GM08714 (cell line): ENCODE measurements at regions not wholly inside any gene's neighbourhood (a gene's known extent, or its start where the extent isn't known, plus 50 kb on each side); places are given as distances from the start of the nearest gene placed in this dataset.

ENCODE experiments used
- H3K4me3 ChIP-seq: fragments of 200-500 bp; sonication (Bioruptor generic); 2 replicates; pipeline ENCODE4 v1.5.1; 2014; ENCODE audit warnings: mild to moderate bottlenecking, low read length, inconsistent platforms
- ZNF274 ChIP-seq: IDR thresholded peaks from 2 replicates; pipeline ENCODE4 v1.6.1; 2012; ENCODE audit warnings: mild to moderate bottlenecking, low read depth, low read length

- H3K4me3 ChIP-seq, result no peak overlapping the region
- no peak for TF ChIP-seq ZNF274
Observed at GRCh38 chr12:58270966-58271705, 329.8 kb downstream of the ATP23 start.

GRCh38 chr12:58272461-58272860 is 331.1 kb downstream of the ATP23 start:
- TF ChIP-seq ZNF274, result no peak
- H3K4me3 ChIP-seq, result no peak overlapping the region

GRCh38 chr12:58277231-58277630 is 335.9 kb downstream of the ATP23 start:
- no peak overlapping the region for H3K4me3 ChIP-seq
- TF ChIP-seq ZNF274, result no peak

- TF ChIP-seq ZNF274, result no peak
- no peak overlapping the region for H3K4me3 ChIP-seq
Observed at GRCh38 chr12:58283553-58283952, 342.2 kb downstream of the ATP23 start.

GRCh38 chr12:58285551-58285950 is 344.2 kb downstream of the ATP23 start:
- TF ChIP-seq ZNF274, result no peak
- H3K4me3 ChIP-seq, result no peak overlapping the region

GRCh38 chr12:58286353-58286752 is 345.0 kb downstream of the ATP23 start:
- no peak for TF ChIP-seq ZNF274
- H3K4me3 ChIP-seq, result no peak overlapping the region

GRCh38 chr12:58288190-58288589 is 346.8 kb downstream of the ATP23 start:
- no peak overlapping the region for H3K4me3 ChIP-seq
- no peak for TF ChIP-seq ZNF274

- no peak overlapping the region for H3K4me3 ChIP-seq
- no peak for TF ChIP-seq ZNF274
Observed at GRCh38 chr12:58291106-58291505, 349.7 kb downstream of the ATP23 start.

GRCh38 chr12:58293308-58293982 is 352.1 kb downstream of the ATP23 start:
- H3K4me3 ChIP-seq, result no peak overlapping the region
- no peak for TF ChIP-seq ZNF274

GRCh38 chr12:58295268-58295667 is 353.9 kb downstream of the ATP23 start:
- no peak overlapping the region for H3K4me3 ChIP-seq
- no peak for TF ChIP-seq ZNF274

- TF ChIP-seq ZNF274, result no peak
- H3K4me3 ChIP-seq, result no peak overlapping the region
Observed at GRCh38 chr12:58296863-58297262, 355.5 kb downstream of the ATP23 start.

- H3K4me3 ChIP-seq, result no peak overlapping the region
- TF ChIP-seq ZNF274, result no peak
Observed at GRCh38 chr12:58298803-58299202, 357.4 kb downstream of the ATP23 start.

- TF ChIP-seq ZNF274, result no peak
- H3K4me3 ChIP-seq, result no peak overlapping the region
Observed at GRCh38 chr12:58299371-58299770, 358.0 kb downstream of the ATP23 start.

GRCh38 chr12:58301038-58301729 is 359.8 kb downstream of the ATP23 start:
- H3K4me3 ChIP-seq, result no peak overlapping the region
- no peak for TF ChIP-seq ZNF274

GRCh38 chr12:58301730-58302122 is 360.4 kb downstream of the ATP23 start:
- H3K4me3 ChIP-seq, result no peak overlapping the region

More at GRCh38 chr12:58301730-58302122, 360.4 kb downstream of the ATP23 start:
- TF ChIP-seq ZNF274, result no peak
